ENCODE measurements at regions not wholly inside any gene's neighbourhood (a gene's known extent, or its start where the extent isn't known, plus 50 kb on each side); places are given as distances from the start of the nearest gene placed in this dataset.

DNA sequence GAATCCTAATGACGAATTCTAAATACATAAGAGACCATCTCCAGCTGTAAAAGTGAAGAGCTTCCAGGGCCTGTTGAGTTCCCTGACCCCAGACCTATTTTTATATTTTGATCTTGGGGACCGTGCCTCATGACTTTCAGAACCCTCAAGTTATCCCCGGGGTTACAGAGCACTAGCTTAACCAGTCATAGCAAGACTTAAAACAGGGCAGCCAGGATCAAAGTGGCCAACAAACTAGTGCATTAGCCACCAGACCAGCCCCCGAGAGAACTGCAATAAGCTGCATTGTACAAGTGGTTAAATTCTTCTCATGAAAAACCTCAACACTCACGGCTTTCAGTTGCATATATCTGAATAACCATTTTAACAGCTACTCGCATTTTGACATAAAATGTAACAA lies 183.0 kb downstream of the BARHL2 start:
- Histone ChIP-seq H3K36me3 (ENCODE audit: insufficient read depth, low read length) (no peaks in the 10 kb centered on the region), H3K27ac (ENCODE audit: low read depth, low read length) (no peak overlapping the region), H3K4me2 (ENCODE audit: low read length) (no peak overlapping the region), H3K4me3 (ENCODE audit: insufficient read depth, low read depth, low read length) (no peak overlapping the region), H2AFZ (ENCODE audit: low read depth, low read length) (no peak overlapping the region), H3K79me2 (ENCODE audit: insufficient read depth, low read length) (no peaks in the 10 kb centered on the region), H3K4me1 (ENCODE audit: insufficient read depth, low read length) (no peaks in the 10 kb centered on the region), H4K20me1 (ENCODE audit: insufficient read depth, low read length) (no peaks in the 10 kb centered on the region), H3K9me3 (ENCODE audit: insufficient read depth, low read depth, low read length) (no peaks in the 10 kb centered on the region), H3K9ac (ENCODE audit: low read length) (no peak overlapping the region), H3K27me3 (ENCODE audit: insufficient read depth, low read length) (peaks cover 7% of the 10 kb centered on the region)
- peaks cover 13% of the 10 kb centered on the region for H3K27me3 Mint-ChIP-seq (ENCODE audit: low read depth, unreplicated experiment)
- TF ChIP-seq, protein P1, sequence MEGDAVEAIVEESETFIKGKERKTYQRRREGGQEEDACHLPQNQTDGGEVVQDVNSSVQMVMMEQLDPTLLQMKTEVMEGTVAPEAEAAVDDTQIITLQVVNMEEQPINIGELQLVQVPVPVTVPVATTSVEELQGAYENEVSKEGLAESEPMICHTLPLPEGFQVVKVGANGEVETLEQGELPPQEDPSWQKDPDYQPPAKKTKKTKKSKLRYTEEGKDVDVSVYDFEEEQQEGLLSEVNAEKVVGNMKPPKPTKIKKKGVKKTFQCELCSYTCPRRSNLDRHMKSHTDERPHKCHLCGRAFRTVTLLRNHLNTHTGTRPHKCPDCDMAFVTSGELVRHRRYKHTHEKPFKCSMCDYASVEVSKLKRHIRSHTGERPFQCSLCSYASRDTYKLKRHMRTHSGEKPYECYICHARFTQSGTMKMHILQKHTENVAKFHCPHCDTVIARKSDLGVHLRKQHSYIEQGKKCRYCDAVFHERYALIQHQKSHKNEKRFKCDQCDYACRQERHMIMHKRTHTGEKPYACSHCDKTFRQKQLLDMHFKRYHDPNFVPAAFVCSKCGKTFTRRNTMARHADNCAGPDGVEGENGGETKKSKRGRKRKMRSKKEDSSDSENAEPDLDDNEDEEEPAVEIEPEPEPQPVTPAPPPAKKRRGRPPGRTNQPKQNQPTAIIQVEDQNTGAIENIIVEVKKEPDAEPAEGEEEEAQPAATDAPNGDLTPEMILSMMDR (IDR thresholded peaks at IDR 0.05; ENCODE audit: insufficient read depth, low read depth, low read length): no peak
- no peak for TF ChIP-seq EZH2 (IDR thresholded peaks at IDR 0.05; ENCODE audit: insufficient read depth, low read length)
- H3K36me3 Mint-ChIP-seq (ENCODE audit: low read depth, unreplicated experiment): no peaks in the 10 kb centered on the region
- DNase-seq (ENCODE audit: low read depth) (no peak), FAIRE-seq (no peak)
- no peak overlapping the region for H3K27ac Mint-ChIP-seq (ENCODE audit: unreplicated experiment)
- no peaks in the 10 kb centered on the region for H3K4me1 Mint-ChIP-seq (ENCODE audit: low read depth, unreplicated experiment)
- H3K4me3 Mint-ChIP-seq (ENCODE audit: unreplicated experiment): no peak overlapping the region
- peaks cover 3% of the 10 kb centered on the region for H3K9me3 Mint-ChIP-seq (ENCODE audit: unreplicated experiment)

DNA sequence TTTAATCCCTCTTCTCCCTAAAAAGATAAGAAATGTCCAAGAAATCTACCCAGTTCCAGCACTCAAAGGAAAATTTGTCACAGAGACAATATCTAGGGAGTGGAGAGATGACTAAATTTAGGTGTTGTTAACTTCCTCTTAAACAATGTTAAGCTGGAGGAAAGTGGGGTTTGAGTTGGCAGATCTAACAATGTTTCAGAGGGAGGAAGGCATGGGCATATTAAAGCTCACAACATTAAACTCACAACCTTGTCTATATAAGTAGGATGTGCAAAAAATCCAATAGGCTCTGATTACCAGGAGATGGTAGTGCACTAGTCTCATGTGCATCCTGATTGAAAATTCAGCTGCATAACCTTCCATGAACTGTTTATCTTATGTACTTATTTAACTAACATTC lies 190.1 kb downstream of the BARHL2 start:
- H3K4me3 Mint-ChIP-seq (ENCODE audit: unreplicated experiment): no peak overlapping the region

DNA sequence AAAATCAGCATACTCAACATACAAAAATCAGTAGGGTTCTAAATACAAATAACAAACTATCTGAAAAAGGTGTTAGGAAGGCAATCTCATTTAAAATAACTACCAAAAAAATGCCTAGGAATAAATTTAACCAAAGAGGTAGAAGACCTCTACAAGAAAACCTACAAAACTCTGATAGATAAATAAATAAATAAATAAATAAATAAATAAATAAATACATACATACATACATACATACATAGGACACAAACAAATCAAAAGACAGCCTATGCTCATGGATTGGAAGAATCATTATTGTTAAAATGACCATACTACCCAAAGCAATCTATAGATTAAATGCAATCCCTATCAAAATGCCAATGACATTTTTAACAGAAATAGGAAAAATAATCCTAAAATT lies 194.7 kb downstream of the BARHL2 start:
- H3K36me3 ChIP-seq (ENCODE audit: insufficient read depth, low read length): no peaks in the 10 kb centered on the region
- Mint-ChIP-seq H3K9me3 (ENCODE audit: unreplicated experiment) (peaks cover 2% of the 10 kb centered on the region), H3K27me3 (ENCODE audit: low read depth, unreplicated experiment) (no peaks in the 10 kb centered on the region), H3K4me3 (ENCODE audit: unreplicated experiment) (no peak overlapping the region), H3K4me1 (ENCODE audit: low read depth, unreplicated experiment) (no peaks in the 10 kb centered on the region), H3K27ac (ENCODE audit: unreplicated experiment) (no peak overlapping the region), H3K36me3 (ENCODE audit: low read depth, unreplicated experiment) (no peaks in the 10 kb centered on the region)
- no peak overlapping the region for H3K27ac ChIP-seq (ENCODE audit: low read depth, low read length)
- H3K9ac ChIP-seq (ENCODE audit: low read length): no peak overlapping the region
- H3K4me3 ChIP-seq (ENCODE audit: insufficient read depth, low read depth, low read length): no peak overlapping the region
- H3K9me3 ChIP-seq (ENCODE audit: insufficient read depth, low read depth, low read length): no peaks in the 10 kb centered on the region
- H3K79me2 ChIP-seq (ENCODE audit: insufficient read depth, low read length): no peaks in the 10 kb centered on the region
- no peaks in the 10 kb centered on the region for H4K20me1 ChIP-seq (ENCODE audit: insufficient read depth, low read length)
- H2AFZ ChIP-seq (ENCODE audit: low read depth, low read length): no peak overlapping the region
- FAIRE-seq (no peak), DNase-seq (ENCODE audit: low read depth) (no peak)
- no peak overlapping the region for H3K4me2 ChIP-seq (ENCODE audit: low read length)
- TF ChIP-seq, protein P1 (IDR thresholded peaks at IDR 0.05; ENCODE audit: insufficient read depth, low read depth, low read length): no peak
- TF ChIP-seq EZH2 (IDR thresholded peaks at IDR 0.05; ENCODE audit: insufficient read depth, low read length): no peak
- H3K4me1 ChIP-seq (ENCODE audit: insufficient read depth, low read length): no peaks in the 10 kb centered on the region
- H3K27me3 ChIP-seq (ENCODE audit: insufficient read depth, low read length): no peaks in the 10 kb centered on the region

More for the DNA sequence above, 190.1 kb downstream of the BARHL2 start:
- H4K20me1 ChIP-seq (ENCODE audit: insufficient read depth, low read length): no peaks in the 10 kb centered on the region
- no peak overlapping the region for H3K9ac ChIP-seq (ENCODE audit: low read length)
- H3K4me1 ChIP-seq (ENCODE audit: insufficient read depth, low read length): no peaks in the 10 kb centered on the region
- H3K27me3 ChIP-seq (ENCODE audit: insufficient read depth, low read length): no peaks in the 10 kb centered on the region
- FAIRE-seq (no peak), DNase-seq (ENCODE audit: low read depth) (no peak)
- no peak overlapping the region for H3K4me3 ChIP-seq (ENCODE audit: insufficient read depth, low read depth, low read length)
- H3K4me1 Mint-ChIP-seq (ENCODE audit: low read depth, unreplicated experiment): no peaks in the 10 kb centered on the region
- no peak overlapping the region for H3K27ac Mint-ChIP-seq (ENCODE audit: unreplicated experiment)
- no peak overlapping the region for H2AFZ ChIP-seq (ENCODE audit: low read depth, low read length)
- H3K36me3 Mint-ChIP-seq (ENCODE audit: low read depth, unreplicated experiment): no peaks in the 10 kb centered on the region
- no peaks in the 10 kb centered on the region for H3K36me3 ChIP-seq (ENCODE audit: insufficient read depth, low read length)
- no peak overlapping the region for H3K4me2 ChIP-seq (ENCODE audit: low read length)
- H3K79me2 ChIP-seq (ENCODE audit: insufficient read depth, low read length): no peaks in the 10 kb centered on the region
- no peaks in the 10 kb centered on the region for H3K27me3 Mint-ChIP-seq (ENCODE audit: low read depth, unreplicated experiment)
- peaks cover 2% of the 10 kb centered on the region for H3K9me3 Mint-ChIP-seq (ENCODE audit: unreplicated experiment)
- no peak for TF ChIP-seq EZH2 (IDR thresholded peaks at IDR 0.05; ENCODE audit: insufficient read depth, low read length)
- TF ChIP-seq, protein P1 (IDR thresholded peaks at IDR 0.05; ENCODE audit: insufficient read depth, low read depth, low read length): no peak
- H3K9me3 ChIP-seq (ENCODE audit: insufficient read depth, low read depth, low read length): no peaks in the 10 kb centered on the region
- no peak overlapping the region for H3K27ac ChIP-seq (ENCODE audit: low read depth, low read length)
